ENCODE measurements at regions not wholly inside any gene's neighbourhood (a gene's known extent, or its start where the extent isn't known, plus 50 kb on each side); places are given as distances from the start of the nearest gene placed in this dataset.

GRCh38 chr7:130881091-130881798 lies 147.2 kb upstream of the KLF14 start:
- DNase-seq: no peak

DNA sequence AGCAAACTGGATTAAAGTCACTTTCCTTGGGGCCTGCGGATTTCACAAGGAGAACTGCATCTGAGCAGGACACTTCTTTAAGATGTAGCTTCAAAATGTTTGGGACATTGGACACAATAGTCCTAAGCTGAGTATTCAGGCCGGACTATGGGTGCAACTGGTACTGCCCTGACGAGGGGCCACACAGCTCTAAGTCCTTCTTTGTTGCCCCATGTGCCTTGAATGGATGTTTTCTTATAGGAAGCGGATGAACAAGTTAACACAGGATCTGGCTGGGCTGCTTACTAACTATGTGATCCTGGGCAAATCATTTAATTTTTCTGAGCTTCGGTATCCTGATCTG lies 147.8 kb upstream of the KLF14 start:
- no peak for DNase-seq

- no peak for DNase-seq
These were observed 148.4 kb upstream of the KLF14 start for GRCh38 chr7:130882396-130882795.

GRCh38 chr7:130883928-130884327 lies 149.9 kb upstream of the KLF14 start:
- no peak for DNase-seq

GRCh38 chr7:130884437-130885417 lies 150.7 kb upstream of the KLF14 start:
- no peak for DNase-seq

DNA sequence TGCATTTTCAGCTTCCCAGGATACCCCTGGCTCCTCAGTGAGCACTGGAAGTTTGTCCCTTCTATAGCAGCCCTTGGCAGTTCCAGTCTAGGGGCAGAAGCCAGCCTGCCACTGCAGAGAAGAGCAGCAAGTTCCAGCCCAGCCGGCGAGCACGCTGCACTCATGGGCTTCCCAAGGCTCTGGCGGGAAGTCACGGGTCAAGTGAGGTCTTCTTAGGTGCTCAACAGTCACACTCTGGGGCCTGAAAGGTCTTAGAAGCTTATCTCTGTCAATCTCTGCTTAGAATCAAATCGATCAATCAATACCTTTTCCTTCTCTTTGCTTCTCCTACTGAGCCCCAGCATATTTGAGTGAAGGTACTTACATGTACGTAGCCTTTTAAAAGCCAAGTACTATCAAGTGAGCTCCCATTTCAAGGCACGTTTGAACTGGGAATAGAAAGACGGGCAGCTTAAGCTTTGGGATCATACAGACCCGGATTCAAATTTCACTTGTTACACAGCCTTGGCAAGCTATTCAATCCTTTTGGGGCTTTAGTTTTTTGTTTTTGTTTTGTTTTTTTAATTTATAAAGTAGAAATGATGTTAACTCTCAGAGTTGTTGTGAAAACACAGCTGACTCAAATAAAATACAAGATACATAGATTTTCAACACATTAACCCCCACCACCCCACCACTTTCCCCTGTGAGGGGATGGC lies 152.6 kb upstream of the KLF14 start:
- DNase-seq: no peak

- DNase-seq: no peak
These were observed 153.4 kb upstream of the KLF14 start for GRCh38 chr7:130887182-130887956.

GRCh38 chr7:130887957-130888371 lies 154.0 kb upstream of the KLF14 start:
- DNase-seq: no peak

DNA sequence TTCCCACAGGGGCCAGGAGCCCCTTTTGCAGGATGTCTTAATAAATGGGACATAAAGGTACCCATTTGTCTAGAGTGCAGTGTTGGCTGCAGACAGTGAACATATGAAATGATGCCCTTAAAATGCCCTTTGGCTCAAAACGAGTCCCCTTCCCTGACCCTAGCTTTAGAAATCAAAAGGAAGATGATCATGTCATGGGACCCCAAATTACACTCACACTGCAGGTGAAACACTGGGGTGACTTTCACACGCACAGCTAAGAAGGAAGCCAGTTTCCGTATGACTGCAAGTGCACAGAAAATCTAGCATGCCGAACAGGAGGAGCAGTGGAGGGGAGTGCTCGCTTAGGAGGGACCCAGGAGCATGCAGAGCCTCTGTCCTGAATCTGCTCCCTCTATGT lies 154.5 kb upstream of the KLF14 start:
- DNase-seq: no peak

- DNase-seq: no peak
These were observed 156.4 kb upstream of the KLF14 start for GRCh38 chr7:130890176-130891020.

DNA sequence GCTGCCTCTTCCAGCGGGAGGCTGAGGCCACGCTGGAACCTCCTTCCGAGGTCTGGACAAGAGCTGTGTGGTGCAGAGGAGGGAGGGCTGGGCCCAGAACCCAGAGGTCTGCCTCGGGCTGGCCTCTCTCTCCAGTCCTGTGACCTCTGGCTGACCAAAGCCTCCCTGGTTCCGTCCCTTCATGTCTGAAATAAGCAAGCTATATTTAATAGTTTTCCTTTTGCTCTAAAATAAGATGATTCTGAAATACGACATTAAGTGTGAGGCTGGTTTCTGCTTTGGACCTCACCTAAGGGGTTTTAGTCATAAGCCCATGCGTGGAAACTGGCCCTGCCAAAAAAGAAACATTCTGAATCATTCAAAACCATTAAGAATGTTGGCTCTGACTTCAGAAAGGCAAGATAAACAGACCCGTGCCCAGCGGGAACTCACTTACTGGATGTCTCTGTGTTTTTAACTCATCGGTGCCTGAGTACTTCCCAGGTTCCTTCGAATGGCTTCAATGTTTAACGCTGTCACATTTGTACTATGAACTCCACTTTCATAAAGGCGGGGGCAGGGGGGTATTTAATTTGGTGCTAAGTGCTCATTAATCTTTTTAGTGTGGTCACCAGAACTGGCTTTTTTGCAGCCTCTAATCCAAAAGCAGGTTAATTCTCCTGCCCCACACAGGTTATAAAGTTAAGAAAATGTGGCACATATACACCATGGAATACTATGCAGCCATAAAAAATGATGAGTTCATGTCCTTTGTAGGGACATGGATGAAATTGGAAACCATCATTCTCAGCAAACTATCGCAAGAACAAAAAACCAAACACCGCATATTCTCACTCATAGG lies 157.5 kb upstream of the KLF14 start:
- DNase-seq: no peak

- DNase-seq: no peak
These were observed 159.5 kb upstream of the KLF14 start for GRCh38 chr7:130893441-130893894.

- no peak for DNase-seq
These were observed 160.3 kb upstream of the KLF14 start for GRCh38 chr7:130894146-130894908.

GRCh38 chr7:130894909-130895750 lies 161.1 kb upstream of the KLF14 start:
- DNase-seq: no peak

GRCh38 chr7:130896051-130896881 lies 162.3 kb upstream of the KLF14 start:
- no peak for DNase-seq

GRCh38 chr7:130896898-130897514 lies 163.0 kb upstream of the KLF14 start:
- DNase-seq: peak; percentile 27 to 50 (median 47)

All from activated naive CD4-positive, alpha-beta T cell (primary cell).